HG03159 (cell line): ENCODE measurements at regions not wholly inside any gene's neighbourhood (a gene's known extent, or its start where the extent isn't known, plus 50 kb on each side); places are given as distances from the start of the nearest gene placed in this dataset.
"Not testable (repeated sequence)": the region's sequence is repeated elsewhere in the genome, so short reads cannot be mapped to it uniquely, and the experiment has no call there.

ENCODE experiments used
- ATAC-seq: cut with Tn5 transposase; IDR thresholded peaks from one replicate; pipeline ENCODE4 v1.9.1; 2021; ENCODE audit warnings: mild to moderate bottlenecking, moderate library complexity; ENCODE audit not compliant: unreplicated experiment

- ATAC-seq, result no peak
Observed at GRCh38 chr9:22216730-22217172, 207.6 kb upstream of the CDKN2B start.

GRCh38 chr9:22217254-22217653 is 208.1 kb upstream of the CDKN2B start:
- no peak for ATAC-seq

- ATAC-seq, result not testable (repeated sequence)
Observed at GRCh38 chr9:22225856-22226255, 216.8 kb upstream of the CDKN2B start.

- no peak for ATAC-seq
Observed at GRCh38 chr9:22227986-22228385, 218.6 kb upstream of the DMRTA1 start.

GRCh38 chr9:22228542-22228941 is 218.1 kb upstream of the DMRTA1 start:
- no peak for ATAC-seq

- ATAC-seq, result no peak
Observed at GRCh38 chr9:22229069-22229468, 217.6 kb upstream of the DMRTA1 start.

GRCh38 chr9:22231309-22231708 is 215.3 kb upstream of the DMRTA1 start:
- ATAC-seq, result not testable (repeated sequence)

GRCh38 chr9:22232971-22233370 is 213.7 kb upstream of the DMRTA1 start:
- ATAC-seq, result no peak

- ATAC-seq, result no peak
Observed at GRCh38 chr9:22237497-22238363, 208.9 kb upstream of the DMRTA1 start.

GRCh38 chr9:22238809-22239684 is 207.6 kb upstream of the DMRTA1 start:
- no peak for ATAC-seq

- peak; percentile 73 for ATAC-seq
Observed at GRCh38 chr9:22240619-22241018, 206.0 kb upstream of the DMRTA1 start.

- ATAC-seq, result no peak
Observed at GRCh38 chr9:22241024-22241423, 205.6 kb upstream of the DMRTA1 start.

GRCh38 chr9:22241611-22242010 is 205.0 kb upstream of the DMRTA1 start:
- ATAC-seq, result no peak

- peak; percentile 46 for ATAC-seq
Observed at GRCh38 chr9:22244139-22245011, 202.2 kb upstream of the DMRTA1 start.

GRCh38 chr9:22255337-22255736 is 191.3 kb upstream of the DMRTA1 start:
- ATAC-seq, result no peak

GRCh38 chr9:22256381-22256780 is 190.2 kb upstream of the DMRTA1 start:
- no peak for ATAC-seq

GRCh38 chr9:22257026-22257816 is 189.4 kb upstream of the DMRTA1 start:
- no peak for ATAC-seq

GRCh38 chr9:22265038-22265437 is 181.6 kb upstream of the DMRTA1 start:
- peak; percentile 55 for ATAC-seq

GRCh38 chr9:22265534-22265933 is 181.1 kb upstream of the DMRTA1 start:
- ATAC-seq, result no peak

- ATAC-seq, result no peak
Observed at GRCh38 chr9:22274477-22274876, 172.1 kb upstream of the DMRTA1 start.
